Lower leg skin (tissue), 4 donors: ENCODE measurements at regions not wholly inside any gene's neighbourhood (a gene's known extent, or its start where the extent isn't known, plus 50 kb on each side); places are given as distances from the start of the nearest gene placed in this dataset.
"Not testable (repeated sequence)": the region's sequence is repeated elsewhere in the genome, so short reads cannot be mapped to it uniquely, and the experiment has no call there.

Source experiments
- DNase-seq, 2 donors: peaks; one replicate each; pipeline ENCODE4 v3.0.0-alpha.2; 2019; ENCODE audit warnings: low spot score in 2 of 2
- H3K4me3 ChIP-seq: fragments of 200-600 bp; sonication (generic); 2 replicates; pipeline ENCODE4 v1.5.1; 2017; ENCODE audit warnings: mild to moderate bottlenecking, low read depth; ENCODE audit not compliant: poor library complexity, severe bottlenecking
- CTCF ChIP-seq, 3 donors: fragments of 450-650 bp; IDR thresholded peaks; one replicate each; pipeline ENCODE4 v1.5.1; 2016; ENCODE audit warnings: antibody characterized with exemption in 3 of 3, mild to moderate bottlenecking in 3 of 3, moderate library complexity in 2 of 3
- POLR2A ChIP-seq, 2 donors: fragments of 450-650 bp; IDR thresholded peaks; one replicate each; pipeline ENCODE4 v1.6.1; 2016 to 2017; ENCODE audit warnings: antibody characterized with exemption in 2 of 2, mild to moderate bottlenecking in 1 of 2, moderate library complexity in 1 of 2
- WGBS, 2 donors: methylation state at CpG; one replicate each; pipeline ENCODE4 v1.1.5; 2018; 5-methylcytosine and 5-hydroxymethylcytosine counted together
- intact Hi-C: fragments of 100-400 bp; cut with DNase I; formaldehyde crosslinking; loops from one replicate; pipeline ENCODE4 v1.15.0; 2023; ENCODE audit warnings: low total_unique reads

GRCh38 chr4:12389604-12390003 is 960.9 kb upstream of the HS3ST1 start:
- no peak for DNase-seq
- WGBS, 2 donors: 87 to 90% methylated on average over 2 of the region's 2 CpGs
- intact Hi-C loops: no loop called here
- no peak for TF ChIP-seq POLR2A (IDR thresholded peaks at IDR 0.05)
- no peak for TF ChIP-seq CTCF (IDR thresholded peaks at IDR 0.05)
- no peak overlapping the region for H3K4me3 ChIP-seq

- intact Hi-C loops: no loop called here
- no peak for TF ChIP-seq POLR2A (IDR thresholded peaks at IDR 0.05)
- no peak for TF ChIP-seq CTCF (IDR thresholded peaks at IDR 0.05)
- WGBS, 2 donors: 88 to 91% methylated on average over 2 of the region's 2 CpGs
- H3K4me3 ChIP-seq: no peak overlapping the region
- no peak for DNase-seq
Observed at GRCh38 chr4:12382567-12382966, 953.9 kb upstream of the HS3ST1 start.

- H3K4me3 ChIP-seq: no peak overlapping the region
- DNase-seq: no peak
- TF ChIP-seq POLR2A (IDR thresholded peaks at IDR 0.05): no peak
- no peak for TF ChIP-seq CTCF (IDR thresholded peaks at IDR 0.05)
- intact Hi-C loops: no loop called here
- whole genome bisulfite sequencing, 2 donors: 91 to 92% methylated on average over 1 of the region's 1 CpG
Observed at GRCh38 chr4:12379191-12379590, 950.5 kb upstream of the HS3ST1 start.

- intact Hi-C loops: no loop called here
- no peak overlapping the region for H3K4me3 ChIP-seq
- TF ChIP-seq POLR2A (IDR thresholded peaks at IDR 0.05): no peak
- no peak for TF ChIP-seq CTCF (IDR thresholded peaks at IDR 0.05)
- 86 to 89% methylated on average over 1 of the region's 1 CpG for WGBS, 2 donors
- DNase-seq: no peak
Observed at GRCh38 chr4:12375805-12376204, 947.1 kb upstream of the HS3ST1 start.

GRCh38 chr4:12365869-12366268 is 937.2 kb upstream of the HS3ST1 start:
- H3K4me3 ChIP-seq, intact Hi-C loops, DNase-seq: not testable (repeated sequence)
- WGBS, 2 donors: 73 to 74% methylated on average over 7 of the region's 7 CpGs

GRCh38 chr4:12360391-12360790 is 931.7 kb upstream of the HS3ST1 start:
- intact Hi-C loops: no loop called here
- 91 to 93% methylated on average over 1 of the region's 1 CpG for WGBS, 2 donors
- TF ChIP-seq CTCF (IDR thresholded peaks at IDR 0.05) (no peak), POLR2A (IDR thresholded peaks at IDR 0.05) (no peak)

More at GRCh38 chr4:12360391-12360790, 931.7 kb upstream of the HS3ST1 start:
- DNase-seq: no peak
- H3K4me3 ChIP-seq: no peak overlapping the region
